ENCODE measurements at regions not wholly inside any gene's neighbourhood (a gene's known extent, or its start where the extent isn't known, plus 50 kb on each side); places are given as distances from the start of the nearest gene placed in this dataset.

- no peak for TF ChIP-seq CTCF (IDR thresholded peaks at IDR 0.05 in 2 of 3, conservative IDR thresholded peaks at IDR 0.05 in 1 of 3; ENCODE audit: control insufficient read depth in 2 of 3, extremely low read depth in 1 of 3, insufficient read depth in 1 of 3, low read depth in 3 of 3, low read length in 3 of 3)
- no peak for TF ChIP-seq SMAD1 (IDR thresholded peaks at IDR 0.05; ENCODE audit: low read depth, partially characterized antibody)
- TF ChIP-seq POLR2A (IDR thresholded peaks at IDR 0.05; ENCODE audit: low read depth, low read length), result no peak
These were observed 205.8 kb upstream of the LYZL1 start for GRCh38 chr10:29083096-29083495.

Data from GM12878 (cell line).